ENCODE measurements at regions not wholly inside any gene's neighbourhood (a gene's known extent, or its start where the extent isn't known, plus 50 kb on each side); places are given as distances from the start of the nearest gene placed in this dataset.

DNA sequence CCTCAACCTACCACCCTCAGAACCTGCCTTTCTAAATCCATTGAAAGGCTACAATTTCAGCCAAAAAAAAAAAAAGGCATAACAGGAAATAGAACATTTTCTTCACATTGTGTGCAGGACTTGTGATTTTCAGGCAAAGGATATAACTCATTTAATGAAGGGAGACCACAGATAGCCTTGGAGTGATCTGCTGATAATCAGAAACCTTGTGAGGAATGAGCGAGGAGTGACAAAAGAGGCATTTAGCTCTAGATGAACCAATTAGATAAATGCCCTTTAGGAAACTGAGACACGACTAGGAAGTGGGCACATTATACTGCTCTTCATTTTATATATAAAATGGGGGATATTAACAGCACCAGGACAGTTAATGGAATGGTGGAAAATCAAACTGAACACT lies 216.5 kb upstream of the GRIA4 start:
- Histone ChIP-seq H3K27ac (no peak overlapping the region), H3K27me3 (replicated peaks) (no peaks in the 10 kb centered on the region), H3K36me3 (replicated peaks) (no peaks in the 10 kb centered on the region), H3K4me3 (ENCODE audit: low read depth, low read length) (no peak overlapping the region)
- TF ChIP-seq, protein P1, sequence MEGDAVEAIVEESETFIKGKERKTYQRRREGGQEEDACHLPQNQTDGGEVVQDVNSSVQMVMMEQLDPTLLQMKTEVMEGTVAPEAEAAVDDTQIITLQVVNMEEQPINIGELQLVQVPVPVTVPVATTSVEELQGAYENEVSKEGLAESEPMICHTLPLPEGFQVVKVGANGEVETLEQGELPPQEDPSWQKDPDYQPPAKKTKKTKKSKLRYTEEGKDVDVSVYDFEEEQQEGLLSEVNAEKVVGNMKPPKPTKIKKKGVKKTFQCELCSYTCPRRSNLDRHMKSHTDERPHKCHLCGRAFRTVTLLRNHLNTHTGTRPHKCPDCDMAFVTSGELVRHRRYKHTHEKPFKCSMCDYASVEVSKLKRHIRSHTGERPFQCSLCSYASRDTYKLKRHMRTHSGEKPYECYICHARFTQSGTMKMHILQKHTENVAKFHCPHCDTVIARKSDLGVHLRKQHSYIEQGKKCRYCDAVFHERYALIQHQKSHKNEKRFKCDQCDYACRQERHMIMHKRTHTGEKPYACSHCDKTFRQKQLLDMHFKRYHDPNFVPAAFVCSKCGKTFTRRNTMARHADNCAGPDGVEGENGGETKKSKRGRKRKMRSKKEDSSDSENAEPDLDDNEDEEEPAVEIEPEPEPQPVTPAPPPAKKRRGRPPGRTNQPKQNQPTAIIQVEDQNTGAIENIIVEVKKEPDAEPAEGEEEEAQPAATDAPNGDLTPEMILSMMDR (IDR thresholded peaks at IDR 0.05; ENCODE audit: low read depth, low read length, missing control alignments), result no peak
- in situ Hi-C loops (cut with HindIII; ENCODE audit: low pct_ligation_motif_present, low sequenced_read_pairs), result no loop called here
- no peak for DNase-seq

DNA sequence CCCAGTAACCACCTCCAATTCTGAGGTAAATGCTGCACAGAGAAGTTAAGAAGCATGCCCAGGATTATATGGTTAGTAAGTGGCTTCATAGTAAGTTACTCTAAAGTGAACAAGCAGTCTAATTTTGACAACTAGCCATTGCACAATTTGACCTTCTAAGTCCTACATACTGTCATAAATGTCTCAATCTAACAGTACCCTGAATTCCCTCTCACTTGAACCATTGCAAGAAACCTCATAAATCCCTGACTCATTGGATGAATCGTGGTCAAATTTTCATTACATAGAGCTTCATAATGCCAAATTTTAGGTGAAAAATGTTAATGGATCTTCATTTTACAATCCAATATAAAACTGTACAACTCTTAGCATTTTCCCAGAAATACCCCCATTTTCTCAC lies 217.3 kb upstream of the GRIA4 start:
- DNase-seq, result no peak
- in situ Hi-C loops (cut with HindIII; ENCODE audit: low pct_ligation_motif_present, low sequenced_read_pairs), result no loop called here
- TF ChIP-seq, protein P1 (IDR thresholded peaks at IDR 0.05; ENCODE audit: low read depth, low read length, missing control alignments), result no peak
- Histone ChIP-seq H3K27ac (no peak overlapping the region), H3K4me3 (ENCODE audit: low read depth, low read length) (no peak overlapping the region), H3K36me3 (replicated peaks) (no peaks in the 10 kb centered on the region), H3K27me3 (replicated peaks) (no peaks in the 10 kb centered on the region)

DNA sequence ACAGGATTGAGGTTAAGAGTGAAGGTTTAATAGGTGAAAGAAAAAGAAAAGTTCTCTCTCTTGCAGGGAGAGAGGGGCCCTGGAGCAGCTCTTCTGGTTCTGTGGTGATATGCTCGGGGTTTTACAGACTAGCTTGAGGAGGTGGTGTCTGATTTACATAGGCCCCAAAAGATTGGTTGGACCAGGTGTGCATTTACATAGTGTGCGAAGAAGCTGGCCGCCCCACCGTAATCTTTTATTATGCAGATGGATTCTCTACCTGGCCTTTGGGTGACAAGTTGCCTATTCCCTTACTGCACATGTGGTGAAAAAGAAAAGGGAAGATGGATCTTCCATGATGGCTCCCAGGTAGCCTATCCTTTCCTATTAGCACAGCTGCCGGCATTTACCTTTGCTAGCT lies 219.9 kb upstream of the GRIA4 start:
- Histone ChIP-seq H3K27ac (no peak overlapping the region), H3K27me3 (replicated peaks) (no peaks in the 10 kb centered on the region), H3K4me3 (ENCODE audit: low read depth, low read length) (no peak overlapping the region), H3K36me3 (replicated peaks) (no peaks in the 10 kb centered on the region)
- no peak for DNase-seq
- TF ChIP-seq, protein P1 (IDR thresholded peaks at IDR 0.05; ENCODE audit: low read depth, low read length, missing control alignments), result no peak
- in situ Hi-C loops (cut with HindIII; ENCODE audit: low pct_ligation_motif_present, low sequenced_read_pairs), result no loop called here

DNA sequence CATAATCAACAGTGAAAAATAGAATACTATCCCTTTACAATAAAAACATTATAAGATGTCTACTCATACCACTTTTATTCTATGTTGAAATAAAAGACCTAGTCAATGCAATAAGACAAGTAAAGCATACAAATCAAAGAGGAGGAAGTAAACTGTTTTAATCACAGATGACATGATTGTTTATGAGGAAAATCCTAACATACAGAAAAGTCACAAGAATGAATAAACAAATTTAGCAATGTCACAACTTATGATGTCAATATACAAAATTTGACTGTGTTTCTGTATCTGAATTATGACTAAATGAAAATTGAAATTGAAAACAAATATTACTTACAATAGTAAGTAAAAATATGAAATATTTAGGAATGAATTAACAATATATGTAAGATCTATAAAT lies 221.9 kb upstream of the GRIA4 start:
- no peak overlapping the region for H3K4me3 ChIP-seq (ENCODE audit: low read depth, low read length)
- H3K36me3 ChIP-seq (replicated peaks), result no peaks in the 10 kb centered on the region
- no peak for DNase-seq
- TF ChIP-seq, protein P1 (IDR thresholded peaks at IDR 0.05; ENCODE audit: low read depth, low read length, missing control alignments), result no peak
- no peaks in the 10 kb centered on the region for H3K27me3 ChIP-seq (replicated peaks)
- in situ Hi-C loops (cut with HindIII; ENCODE audit: low pct_ligation_motif_present, low sequenced_read_pairs), result no loop called here
- no peak overlapping the region for H3K27ac ChIP-seq

DNA sequence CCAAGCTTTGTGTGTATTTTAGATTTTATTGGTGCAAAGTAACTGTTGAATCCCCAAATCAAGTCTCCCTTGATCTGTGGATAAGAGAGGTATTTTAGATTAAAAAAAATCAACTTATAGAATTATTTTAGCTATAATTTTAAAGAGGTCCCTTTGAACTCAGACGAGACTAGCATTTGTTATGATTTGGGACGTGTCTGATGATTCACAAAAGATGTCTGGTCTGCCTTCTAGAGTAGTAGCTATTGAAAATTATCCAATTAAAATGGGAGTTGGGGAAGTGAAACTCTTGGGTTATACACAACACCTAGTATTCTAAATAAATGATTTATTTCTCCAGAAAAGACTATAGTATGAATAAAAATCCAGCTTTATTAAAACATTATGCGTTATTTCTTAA lies 227.9 kb upstream of the GRIA4 start:
- in situ Hi-C loops (cut with HindIII; ENCODE audit: low pct_ligation_motif_present, low sequenced_read_pairs), result no loop called here

DNA sequence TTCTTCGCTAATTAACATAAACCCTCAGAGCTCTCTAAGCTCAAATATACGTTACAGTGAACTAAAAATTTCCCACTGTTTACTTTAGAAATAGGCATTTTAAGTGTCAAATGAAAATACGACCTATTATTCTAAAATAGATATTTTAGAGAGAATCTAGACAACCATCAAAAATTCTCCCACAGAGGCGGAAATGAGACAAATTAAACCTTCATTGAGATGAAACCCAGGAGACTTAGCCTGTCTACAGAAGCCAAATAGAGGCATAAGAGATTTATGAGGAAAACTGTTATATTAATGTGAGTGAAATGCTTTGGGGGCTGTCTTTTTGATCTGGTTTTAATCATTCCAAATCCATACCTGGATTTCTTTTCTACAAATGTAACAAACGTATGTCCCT lies 232.0 kb upstream of the GRIA4 start:
- DNase-seq, result no peak
- in situ Hi-C loops (cut with HindIII; ENCODE audit: low pct_ligation_motif_present, low sequenced_read_pairs), result no loop called here

More for the DNA sequence above, 227.9 kb upstream of the GRIA4 start:
- DNase-seq, result no peak
- Histone ChIP-seq H3K27me3 (replicated peaks) (no peaks in the 10 kb centered on the region), H3K27ac (no peak overlapping the region), H3K36me3 (replicated peaks) (no peaks in the 10 kb centered on the region), H3K4me3 (ENCODE audit: low read depth, low read length) (no peak overlapping the region)
- TF ChIP-seq, protein P1 (IDR thresholded peaks at IDR 0.05; ENCODE audit: low read depth, low read length, missing control alignments), result no peak

More for the DNA sequence above, 232.0 kb upstream of the GRIA4 start:
- no peaks in the 10 kb centered on the region for H3K36me3 ChIP-seq (replicated peaks)
- no peaks in the 10 kb centered on the region for H3K27me3 ChIP-seq (replicated peaks)
- H3K27ac ChIP-seq, result no peak overlapping the region
- TF ChIP-seq, protein P1 (IDR thresholded peaks at IDR 0.05; ENCODE audit: low read depth, low read length, missing control alignments), result no peak
- no peak overlapping the region for H3K4me3 ChIP-seq (ENCODE audit: low read depth, low read length)
